Activated CD4-positive, alpha-beta T cell treated with anti-CD3 and anti-CD28 coated beads for 48 hours (primary cell): ENCODE measurements at regions not wholly inside any gene's neighbourhood (a gene's known extent, or its start where the extent isn't known, plus 50 kb on each side); places are given as distances from the start of the nearest gene placed in this dataset.
"Not testable (repeated sequence)": the region's sequence is repeated elsewhere in the genome, so short reads cannot be mapped to it uniquely, and the experiment has no call there.

Source experiments
- DNase-seq: peaks from one replicate; pipeline ENCODE4 v3.0.0-alpha.2; 2020

DNA sequence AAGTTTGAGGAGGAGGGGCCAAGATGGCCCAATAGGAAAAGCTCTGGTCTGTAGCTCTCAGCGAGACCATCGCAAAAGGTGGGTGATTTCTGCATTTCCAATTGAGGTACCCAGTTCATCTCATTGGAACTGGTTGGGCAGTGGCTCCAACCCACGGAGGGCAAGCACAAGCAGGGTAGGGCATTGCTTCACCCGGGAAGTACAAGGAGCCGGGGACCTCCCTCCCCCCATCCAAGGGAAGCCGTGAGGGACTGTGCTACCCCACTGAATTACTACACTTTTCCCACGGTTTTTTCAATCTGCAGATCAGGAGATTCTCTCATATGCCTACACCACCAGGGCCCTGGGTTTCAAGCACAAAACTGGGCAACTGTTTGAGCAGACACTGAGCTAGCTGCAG lies 58.0 kb upstream of the EFCAB3 start:
- DNase-seq, result no peak

- no peak for DNase-seq
Observed at GRCh38 chr17:62321451-62321850, 58.9 kb upstream of the EFCAB3 start.

- no peak for DNase-seq
Observed at GRCh38 chr17:62319846-62320245, 60.5 kb upstream of the EFCAB3 start.

GRCh38 chr17:62309396-62309795 lies 71.0 kb upstream of the EFCAB3 start:
- DNase-seq, result no peak

- no peak for DNase-seq
Observed at GRCh38 chr17:62307196-62307595, 73.2 kb upstream of the EFCAB3 start.

- DNase-seq, result no peak
Observed at GRCh38 chr17:62303476-62303875, 76.9 kb upstream of the EFCAB3 start.

DNA sequence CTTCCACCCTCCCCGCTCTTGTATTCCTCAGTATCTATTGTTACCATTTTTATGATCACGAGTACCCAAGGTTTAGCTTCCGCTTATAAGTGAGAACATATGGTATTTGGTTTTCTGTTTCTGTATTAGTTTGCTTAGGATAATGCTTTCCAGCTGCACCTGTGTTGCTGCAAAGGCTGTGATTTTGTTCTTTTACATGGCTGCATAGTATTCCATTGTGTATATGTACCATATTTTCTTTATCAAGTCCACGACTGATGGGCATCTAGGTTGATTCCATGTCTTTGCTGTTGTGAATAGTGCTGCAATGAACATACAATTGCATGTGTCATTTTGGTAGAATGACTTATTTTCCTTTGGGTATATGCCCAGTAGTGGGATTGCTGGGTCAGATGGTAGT lies 79.7 kb upstream of the EFCAB3 start:
- DNase-seq, result no peak

DNA sequence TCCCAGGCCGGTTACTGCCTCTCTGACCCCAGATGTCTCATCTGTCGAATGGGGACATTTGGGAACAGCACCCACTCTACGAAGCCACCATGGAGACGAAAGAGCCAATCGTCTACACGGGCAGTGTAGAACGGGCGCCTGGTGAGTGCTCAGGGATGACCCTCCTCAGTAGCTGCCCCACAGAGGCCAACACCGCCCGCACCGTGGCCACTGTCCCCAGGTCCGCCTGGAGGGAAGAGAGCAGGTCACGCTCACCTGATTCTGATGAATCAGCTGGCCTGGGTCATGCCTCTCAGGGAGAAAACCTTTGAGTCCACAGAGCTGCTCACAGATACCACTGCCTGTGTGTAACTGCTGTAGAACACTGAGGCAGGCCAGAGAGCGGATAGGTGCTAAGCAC lies 105.1 kb upstream of the EFCAB3 start:
- DNase-seq, result not testable (repeated sequence)

GRCh38 chr17:62268361-62268760 lies 112.0 kb upstream of the EFCAB3 start:
- not testable (repeated sequence) for DNase-seq

GRCh38 chr17:62264974-62265373 lies 115.4 kb upstream of the EFCAB3 start:
- not testable (repeated sequence) for DNase-seq

DNA sequence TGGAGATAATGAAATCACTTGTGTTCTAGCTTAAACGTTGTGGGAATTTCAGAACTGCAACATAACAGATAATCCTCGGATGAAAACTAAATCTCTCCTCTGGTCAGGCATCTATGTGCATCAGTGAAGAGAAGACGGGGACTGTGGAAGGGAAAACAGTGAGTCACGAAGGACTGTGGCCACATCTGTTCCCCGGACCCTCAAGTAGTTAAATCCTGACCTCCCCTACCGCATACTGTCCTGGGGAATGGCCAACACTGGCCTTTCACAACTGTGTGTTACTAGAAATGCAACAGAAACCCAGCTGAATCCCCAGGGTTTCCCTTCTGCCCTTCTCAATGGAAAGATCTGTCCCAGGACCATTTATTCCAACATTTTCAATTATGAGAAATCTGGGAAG lies 124.6 kb upstream of the EFCAB3 start:
- not testable (repeated sequence) for DNase-seq

DNA sequence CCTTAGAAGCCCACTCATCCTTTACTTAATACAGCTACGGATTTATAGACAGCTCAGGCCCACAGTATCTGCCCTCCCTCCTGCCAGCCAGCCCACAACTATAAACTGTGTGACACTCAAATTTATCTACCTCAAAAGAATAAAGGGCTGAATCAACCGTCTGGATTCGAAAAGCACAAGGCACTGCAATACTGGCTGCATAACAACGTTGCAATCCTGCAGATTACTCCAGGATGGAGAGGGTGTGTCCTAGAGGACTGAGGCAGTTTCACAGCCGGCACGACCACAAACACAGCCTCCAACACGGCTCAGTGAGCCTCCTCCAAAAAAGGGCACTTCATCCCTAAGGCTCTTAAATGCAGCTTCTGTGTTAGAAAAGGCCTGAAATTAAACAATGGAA lies 138.3 kb upstream of the EFCAB3 start:
- DNase-seq, result not testable (repeated sequence)

DNA sequence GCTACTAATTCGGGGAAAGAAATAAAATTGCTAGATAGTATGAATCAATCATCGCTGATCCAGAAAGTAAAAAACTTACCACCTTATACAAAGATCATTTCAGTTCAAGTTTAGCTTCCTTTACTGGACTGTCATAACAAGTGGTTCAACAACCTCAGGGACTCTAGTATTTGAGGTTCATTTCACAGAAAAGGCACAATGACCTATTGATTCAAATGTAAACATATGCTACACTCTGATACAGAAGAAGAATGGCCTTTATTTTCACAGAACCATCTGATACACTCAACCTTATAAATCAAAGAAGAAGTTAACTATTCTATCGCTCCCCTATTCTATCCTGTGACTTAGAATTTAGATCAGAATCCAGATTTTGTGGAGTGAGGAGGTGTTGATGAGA lies 140.8 kb upstream of the EFCAB3 start:
- not testable (repeated sequence) for DNase-seq

DNA sequence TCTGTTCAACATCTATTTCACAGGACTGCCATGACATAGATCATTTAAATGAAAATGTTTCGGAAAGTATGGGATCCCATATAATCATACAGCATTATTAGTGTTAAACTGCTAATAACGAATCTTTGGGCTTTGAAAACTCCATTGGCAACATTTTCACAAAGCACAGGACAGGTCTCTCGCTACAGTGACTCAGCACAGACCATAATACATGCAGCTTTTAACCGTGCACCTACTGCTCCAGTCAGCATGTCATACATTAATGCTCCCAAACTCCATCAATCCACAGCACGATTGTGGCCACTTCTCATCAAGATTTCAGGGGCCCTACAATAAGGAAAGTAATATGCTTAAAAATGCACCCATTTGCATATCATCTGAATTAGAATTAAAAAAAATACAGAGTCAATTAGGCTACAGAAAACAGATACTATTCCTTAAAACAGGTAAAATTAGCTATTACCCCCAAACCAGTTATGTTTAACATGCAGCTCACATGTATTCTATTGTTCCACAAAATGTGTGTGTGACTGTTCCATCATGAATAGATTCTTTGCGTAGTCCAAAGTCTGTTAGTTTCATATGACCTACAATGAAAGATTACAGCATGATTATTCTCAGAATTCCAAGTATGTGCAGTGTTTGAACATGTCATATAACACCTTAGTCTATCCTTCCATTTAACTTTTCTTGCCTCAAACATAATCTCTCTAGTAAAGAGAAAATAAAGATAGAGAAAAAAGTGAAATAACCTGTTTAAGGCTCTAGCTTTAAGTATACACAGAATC lies 141.6 kb upstream of the EFCAB3 start:
- DNase-seq, result not testable (repeated sequence)

DNA sequence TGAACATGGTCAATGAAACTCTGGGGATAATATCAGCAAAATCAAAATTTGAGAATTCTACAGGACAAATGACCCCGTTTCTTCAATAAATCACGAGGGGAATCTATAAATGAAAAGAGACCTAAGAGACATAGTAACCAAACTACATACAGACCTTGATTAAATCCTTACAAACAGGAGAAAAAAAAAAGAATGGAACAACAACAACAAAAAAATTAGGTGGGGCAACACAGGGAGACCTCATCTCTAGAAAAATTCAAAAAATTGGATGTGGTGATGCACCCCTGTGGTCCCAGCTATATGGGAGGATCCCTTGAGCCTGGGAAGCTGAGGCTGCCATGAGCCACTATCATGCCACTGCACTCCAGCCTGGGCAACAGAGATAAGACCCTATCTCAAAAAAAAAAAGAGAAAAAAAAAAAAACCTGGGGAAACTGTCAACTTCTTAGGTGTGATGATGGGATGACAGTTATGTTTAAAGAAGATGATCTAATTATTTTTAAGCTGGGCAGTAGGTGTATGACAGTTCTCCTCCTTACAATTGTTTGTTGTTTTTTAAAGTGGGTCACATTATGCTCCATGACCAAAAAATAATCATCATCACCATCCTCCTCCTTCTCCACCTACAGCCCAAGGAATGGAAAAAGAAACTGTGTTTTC lies 146.4 kb upstream of the EFCAB3 start:
- not testable (repeated sequence) for DNase-seq

- DNase-seq, result peak; percentile 3
Observed at GRCh38 chr17:62231293-62231692, 149.1 kb upstream of the EFCAB3 start.

DNA sequence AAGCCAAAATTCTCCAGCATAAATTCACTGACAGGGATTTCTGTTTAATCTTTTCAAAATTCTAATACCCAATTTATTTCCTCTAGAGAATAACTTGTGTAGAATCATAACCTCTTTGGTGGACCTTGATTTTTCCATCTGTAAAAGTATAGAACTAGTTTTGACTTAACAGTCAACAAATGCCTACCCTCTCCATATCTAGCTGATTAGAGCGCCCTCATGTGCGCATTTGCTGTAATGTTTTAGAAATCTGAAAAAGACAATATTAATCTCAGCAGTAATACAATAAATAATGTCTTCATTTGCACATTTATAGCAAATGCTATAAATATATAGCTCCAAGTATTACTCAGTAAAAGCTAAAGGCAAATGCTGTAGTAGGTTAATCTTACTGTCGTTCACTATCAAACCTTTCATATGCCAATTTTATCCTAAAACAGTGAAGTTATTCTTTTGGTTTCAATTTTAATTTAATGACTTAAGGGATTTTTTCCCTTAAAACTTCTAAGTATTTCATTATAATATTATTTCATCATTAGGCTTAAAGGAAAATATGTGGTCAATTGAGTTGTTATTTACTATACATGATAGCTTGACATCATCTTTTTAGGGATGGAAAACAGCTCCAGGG lies 153.6 kb upstream of the EFCAB3 start:
- DNase-seq, result peak; percentile 29

DNA sequence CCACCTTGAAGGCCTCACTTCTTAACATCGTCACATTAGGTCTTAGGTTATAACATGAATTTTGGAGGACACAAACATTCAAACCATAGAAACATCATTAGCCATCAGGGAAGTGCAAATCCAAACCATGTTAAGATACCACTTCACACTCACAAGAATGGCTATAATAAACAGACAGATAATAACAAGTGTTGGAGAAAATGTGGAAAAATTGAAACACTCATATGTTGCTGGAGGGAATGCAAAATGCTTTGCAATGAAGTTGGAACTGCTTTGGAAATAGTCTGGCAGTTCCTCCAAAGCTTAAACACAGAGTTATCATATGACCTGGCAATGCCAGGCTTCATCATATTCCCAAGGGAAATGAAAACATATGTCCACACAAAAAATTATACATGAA lies 156.8 kb upstream of the EFCAB3 start:
- not testable (repeated sequence) for DNase-seq

GRCh38 chr17:62219221-62219899 lies 154.3 kb upstream of the MED13 start:
- no peak for DNase-seq

DNA sequence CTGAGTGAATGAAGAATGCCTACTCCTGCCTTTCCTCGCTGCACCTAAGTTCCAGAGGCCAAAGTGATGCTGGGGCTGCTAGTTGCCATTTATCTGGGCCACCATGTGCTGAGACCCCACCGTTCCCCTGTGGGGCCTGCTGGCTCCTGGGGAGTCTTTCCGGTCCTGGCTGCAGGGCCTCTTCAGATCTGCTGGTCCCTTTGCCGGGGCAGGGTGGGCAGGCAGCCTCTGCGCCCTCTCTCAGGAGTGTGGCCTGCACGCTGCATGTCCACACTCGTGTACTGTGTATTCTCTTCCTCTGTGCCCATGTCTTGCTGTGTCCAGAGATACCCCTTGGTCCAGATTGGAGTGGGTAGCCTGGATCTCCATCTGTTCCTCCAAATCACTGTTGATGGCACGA lies 151.8 kb upstream of the MED13 start:
- no peak for DNase-seq

- DNase-seq, result not testable (repeated sequence)
Observed at GRCh38 chr17:62215891-62216290, 150.8 kb upstream of the MED13 start.

- no peak for DNase-seq
Observed at GRCh38 chr17:62206550-62206949, 141.5 kb upstream of the MED13 start.

GRCh38 chr17:62197156-62197555 lies 132.1 kb upstream of the MED13 start:
- DNase-seq, result not testable (repeated sequence)
